ENCODE measurements at regions not wholly inside any gene's neighbourhood (a gene's known extent, or its start where the extent isn't known, plus 50 kb on each side); places are given as distances from the start of the nearest gene placed in this dataset.

DNA sequence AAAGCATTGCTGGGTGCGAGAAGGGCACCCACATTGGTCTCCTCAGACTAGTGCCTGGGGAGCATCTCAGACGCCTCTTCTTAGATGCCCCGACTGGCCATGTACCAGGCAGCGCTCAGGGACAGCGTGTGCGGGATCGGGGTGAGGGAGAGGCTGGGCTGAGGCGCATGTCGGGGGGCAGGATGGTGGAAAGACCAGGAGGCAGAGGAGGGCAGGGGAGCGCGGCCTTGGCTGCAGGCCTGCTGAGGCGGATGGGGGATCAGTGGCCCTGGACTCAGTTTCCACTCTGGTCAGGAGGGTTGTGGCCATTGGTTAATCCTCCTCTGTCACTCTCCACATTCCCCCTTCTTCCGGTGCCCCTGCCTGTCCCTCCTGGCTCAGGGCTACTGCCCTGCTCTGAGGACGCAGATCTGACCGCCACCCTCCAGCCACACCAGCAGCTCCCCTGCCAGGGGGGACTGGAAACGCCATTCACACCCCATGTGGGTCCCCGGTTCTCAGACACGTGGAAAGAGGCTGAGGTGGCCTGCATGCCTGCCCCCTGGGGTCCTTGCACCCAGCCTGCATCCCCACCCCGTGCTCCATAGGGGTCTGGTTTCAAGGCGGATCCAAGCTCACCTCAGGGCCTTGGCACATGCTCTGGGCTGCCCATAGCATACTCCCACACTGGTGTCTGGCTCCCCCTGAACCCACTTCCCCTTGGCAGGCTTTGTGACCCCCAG, 105.9 kb downstream of the CPZ start:
- DNase-seq: peak in 1 of 2 donors; percentile 58
- Histone ChIP-seq H3K9me3 (peaks cover 0 to 8% (median 6%) of the 10 kb centered on the region in 3 donors), H3K27me3 (peaks cover 0 to 70% of the 10 kb centered on the region in 2 donors), H3K4me1 (peaks cover 0 to 7% (median 0%) of the 10 kb centered on the region in 4 donors), H3K4me3 (no peak overlapping the region), H3K36me3 (no peaks in the 10 kb centered on the region), H3K27ac (no peak overlapping the region)
- TF ChIP-seq, protein P1, sequence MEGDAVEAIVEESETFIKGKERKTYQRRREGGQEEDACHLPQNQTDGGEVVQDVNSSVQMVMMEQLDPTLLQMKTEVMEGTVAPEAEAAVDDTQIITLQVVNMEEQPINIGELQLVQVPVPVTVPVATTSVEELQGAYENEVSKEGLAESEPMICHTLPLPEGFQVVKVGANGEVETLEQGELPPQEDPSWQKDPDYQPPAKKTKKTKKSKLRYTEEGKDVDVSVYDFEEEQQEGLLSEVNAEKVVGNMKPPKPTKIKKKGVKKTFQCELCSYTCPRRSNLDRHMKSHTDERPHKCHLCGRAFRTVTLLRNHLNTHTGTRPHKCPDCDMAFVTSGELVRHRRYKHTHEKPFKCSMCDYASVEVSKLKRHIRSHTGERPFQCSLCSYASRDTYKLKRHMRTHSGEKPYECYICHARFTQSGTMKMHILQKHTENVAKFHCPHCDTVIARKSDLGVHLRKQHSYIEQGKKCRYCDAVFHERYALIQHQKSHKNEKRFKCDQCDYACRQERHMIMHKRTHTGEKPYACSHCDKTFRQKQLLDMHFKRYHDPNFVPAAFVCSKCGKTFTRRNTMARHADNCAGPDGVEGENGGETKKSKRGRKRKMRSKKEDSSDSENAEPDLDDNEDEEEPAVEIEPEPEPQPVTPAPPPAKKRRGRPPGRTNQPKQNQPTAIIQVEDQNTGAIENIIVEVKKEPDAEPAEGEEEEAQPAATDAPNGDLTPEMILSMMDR (IDR thresholded peaks at IDR 0.05): no peak
- intact Hi-C loops (cut with DNase I; ENCODE audit: low total_unique reads): no loop called here

DNA sequence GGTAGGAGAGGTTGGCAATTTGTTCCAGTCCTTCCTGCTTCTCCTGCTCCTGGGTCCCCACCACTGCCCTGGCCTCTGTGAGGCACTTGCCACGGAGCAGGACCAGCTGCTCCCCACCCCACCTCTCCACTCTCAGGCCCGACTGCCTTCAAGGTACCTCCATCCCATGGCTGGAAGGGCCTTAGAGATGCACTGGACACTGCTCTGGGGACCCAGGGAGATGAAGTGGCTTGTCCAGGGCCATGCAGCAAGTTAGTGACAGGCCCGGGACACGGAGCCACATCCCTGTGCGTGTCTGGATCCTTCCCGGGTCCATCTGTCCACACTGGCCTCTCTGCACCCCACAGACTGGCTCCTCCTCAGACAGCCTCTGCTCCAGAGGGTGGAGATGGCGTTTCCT, 105.3 kb downstream of the CPZ start:
- H3K4me1 ChIP-seq: peaks cover 0 to 7% (median 0%) of the 10 kb centered on the region in 4 donors
- H3K27me3 ChIP-seq: peaks cover 0 to 65% of the 10 kb centered on the region in 2 donors
- H3K36me3 ChIP-seq: no peaks in the 10 kb centered on the region
- TF ChIP-seq, protein P1 (IDR thresholded peaks at IDR 0.05): no peak
- intact Hi-C loops (cut with DNase I; ENCODE audit: low total_unique reads): no loop called here
- DNase-seq: peak in 1 of 2 donors; percentile 50
- no peak overlapping the region for H3K27ac ChIP-seq
- H3K4me3 ChIP-seq: no peak overlapping the region
- peaks cover 0 to 8% (median 6%) of the 10 kb centered on the region in 3 donors for H3K9me3 ChIP-seq

DNA sequence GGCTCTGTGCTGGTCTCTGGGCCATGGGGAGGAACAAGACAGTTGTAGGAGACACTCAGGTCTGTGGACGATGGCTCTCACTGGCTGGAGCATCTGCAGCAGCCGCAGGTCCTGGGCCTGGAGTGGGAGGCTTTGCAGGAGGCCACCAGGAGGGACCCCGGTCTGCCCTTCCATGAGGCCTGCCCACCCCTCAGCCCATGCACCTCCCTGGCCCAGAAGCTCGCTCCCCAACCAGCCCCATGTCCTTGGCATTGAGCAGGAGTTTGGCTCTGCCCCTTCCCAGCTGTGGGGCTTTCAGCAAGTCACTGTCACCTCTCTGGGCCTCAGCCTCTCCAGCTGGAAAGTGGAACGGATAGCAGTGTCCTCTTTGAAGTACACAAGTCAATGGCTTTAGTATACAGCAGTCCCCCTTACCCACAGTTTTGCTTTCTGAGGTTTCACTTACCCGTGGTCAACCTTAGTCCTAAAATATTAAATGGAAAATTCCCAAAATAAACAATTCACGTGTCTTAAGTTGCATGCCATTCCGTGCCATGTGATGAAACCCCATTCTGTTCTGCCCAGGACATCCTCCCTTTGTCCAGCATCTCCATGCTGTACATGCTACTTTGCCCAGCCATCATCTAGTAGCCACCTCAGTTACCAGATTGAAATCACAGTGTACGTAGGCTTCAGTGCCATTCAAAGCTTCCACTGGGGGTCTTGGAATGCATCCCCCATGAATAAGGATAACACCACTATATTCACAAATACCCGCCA, 104.0 kb downstream of the CPZ start:
- H3K4me1 ChIP-seq: peaks cover 0 to 7% (median 0%) of the 10 kb centered on the region in 4 donors
- peaks cover 0 to 8% (median 6%) of the 10 kb centered on the region in 3 donors for H3K9me3 ChIP-seq
- H3K27ac ChIP-seq: no peak overlapping the region
- H3K27me3 ChIP-seq: peaks cover 0 to 55% of the 10 kb centered on the region in 2 donors
- peak in 1 of 2 donors; percentile 60 for DNase-seq
- no peak overlapping the region for H3K4me3 ChIP-seq
- H3K36me3 ChIP-seq: no peaks in the 10 kb centered on the region
- intact Hi-C loops (cut with DNase I; ENCODE audit: low total_unique reads): no loop called here
- TF ChIP-seq, protein P1 (IDR thresholded peaks at IDR 0.05): no peak

DNA sequence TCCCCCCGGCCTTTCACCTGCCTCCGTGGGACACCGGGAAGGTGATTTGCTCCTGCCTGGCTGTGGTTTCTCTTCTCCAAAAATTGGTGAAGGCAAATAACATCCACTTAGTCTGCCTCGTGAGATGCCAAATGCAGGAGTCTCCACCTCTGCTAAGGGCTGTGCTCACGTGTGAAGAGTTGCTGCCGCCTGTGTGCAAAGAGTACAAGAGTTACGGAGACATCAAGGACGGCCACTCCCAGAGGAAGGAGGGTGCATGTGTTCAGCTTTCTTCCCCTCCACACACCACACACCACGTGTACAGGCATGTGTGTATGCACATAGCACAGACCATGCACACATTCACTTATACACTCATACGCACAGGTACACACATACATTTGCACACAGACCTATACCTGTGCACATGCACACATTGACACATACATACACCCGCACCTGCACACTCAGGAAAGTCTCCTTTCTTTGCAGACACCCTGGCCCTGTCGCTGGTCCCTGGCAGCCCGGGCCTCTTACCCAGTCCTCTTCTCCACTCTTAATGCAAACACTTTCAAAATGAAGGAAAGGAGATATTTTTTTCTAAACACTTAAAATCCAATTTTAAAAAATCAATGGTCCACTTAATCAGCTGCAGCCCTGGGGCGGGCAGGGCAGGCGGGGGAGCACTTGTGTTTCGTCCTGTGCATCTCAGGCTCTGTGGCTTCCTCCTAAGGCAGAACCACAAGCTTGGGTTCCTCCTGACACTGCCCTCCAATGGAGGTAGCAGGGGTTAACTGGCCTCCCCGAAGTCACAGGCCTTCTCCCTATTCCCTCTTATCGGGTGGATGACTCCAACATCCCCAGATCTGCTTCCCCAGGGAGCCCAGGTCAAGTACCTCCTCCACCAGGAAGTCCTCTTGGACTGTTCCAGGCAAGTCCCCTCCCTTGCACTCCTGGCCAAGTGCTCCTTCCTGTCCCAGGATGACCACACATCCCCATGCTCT, 103.0 kb downstream of the CPZ start:
- DNase-seq: peak in 1 of 2 donors; percentile 43

More for the DNA sequence above, 103.0 kb downstream of the CPZ start:
- peaks cover 0 to 8% (median 6%) of the 10 kb centered on the region in 3 donors for H3K9me3 ChIP-seq
- TF ChIP-seq, protein P1 (IDR thresholded peaks at IDR 0.05): no peak
- H3K27me3 ChIP-seq: peaks cover 0 to 45% of the 10 kb centered on the region in 2 donors
- peaks cover 0 to 4% (median 0%) of the 10 kb centered on the region in 4 donors for H3K4me1 ChIP-seq
- H3K27ac ChIP-seq: no peak overlapping the region
- no peak overlapping the region for H3K4me3 ChIP-seq
- no peaks in the 10 kb centered on the region for H3K36me3 ChIP-seq
- intact Hi-C loops (cut with DNase I; ENCODE audit: low total_unique reads): no loop called here
